OCI-LY3 (cell line): ENCODE measurements at regions not wholly inside any gene's neighbourhood (a gene's known extent, or its start where the extent isn't known, plus 50 kb on each side); places are given as distances from the start of the nearest gene placed in this dataset.
"Not testable (repeated sequence)": the region's sequence is repeated elsewhere in the genome, so short reads cannot be mapped to it uniquely, and the experiment has no call there.

Source experiments
- H2AFZ ChIP-seq: fragments of 200-600, 300-600 bp; shearing (Covaris generic); 2 replicates; pipeline ENCODE4 v1.6.0; 2014; ENCODE audit warnings: antibody characterized with exemption, low read depth, low read length
- H3K27ac ChIP-seq: fragments of 200-600, 300-600 bp; sonication (generic); 2 replicates; pipeline ENCODE4 v1.5.1; 2014; ENCODE audit warnings: mild to moderate bottlenecking, low read length, moderate library complexity, mixed read lengths
- H3K27me3 ChIP-seq: fragments of 200-600, 300-600 bp; sonication (generic); 2 replicates; pipeline ENCODE4 v1.6.1; 2014; ENCODE audit warnings: low read depth, low read length, mixed read lengths
- H3K36me3 ChIP-seq: fragments of 200-600, 300-600 bp; sonication (generic); replicated peaks from 2 replicates; pipeline ENCODE3; 2014; ENCODE audit warnings: low read depth, low read length, mixed read lengths
- H3K4me1 ChIP-seq: fragments of 300-600, 200-600 bp; sonication (generic); 2 replicates; pipeline ENCODE4 v1.6.1; 2014; ENCODE audit warnings: low read length, mixed read lengths
- H3K4me2 ChIP-seq: fragments of 200-600, 300-600 bp; sonication (generic); 2 replicates; pipeline ENCODE4 v1.6.1; 2014; ENCODE audit warnings: low read length, mixed read lengths
- H3K4me3 ChIP-seq: fragments of 300-600, 200-600 bp; sonication (generic); 2 replicates; pipeline ENCODE4 v1.5.1; 2014; ENCODE audit warnings: antibody characterized with exemption, mild to moderate bottlenecking, low read length, moderate library complexity
- H3K79me2 ChIP-seq: fragments of 300-600, 200-600 bp; shearing (Covaris generic); 2 replicates; pipeline ENCODE4 v1.6.1; 2014; ENCODE audit warnings: mild to moderate bottlenecking, low read length, mixed read lengths
- H3K9ac ChIP-seq: fragments of 300-600, 200-600 bp; shearing (Covaris generic); 2 replicates; pipeline ENCODE4 v1.6.0; 2014; ENCODE audit warnings: mild to moderate bottlenecking, low read length, moderate library complexity
- H3K9me3 ChIP-seq: fragments of 200-600, 300-600 bp; shearing (Covaris generic); 2 replicates; pipeline ENCODE4 v1.6.1; 2014; ENCODE audit warnings: low read length, mixed read lengths; ENCODE audit not compliant: insufficient read depth
- H4K20me1 ChIP-seq: fragments of 200-600, 300-600 bp; sonication (generic); 2 replicates; pipeline ENCODE4 v1.6.1; 2016; ENCODE audit warnings: low read length, mixed read lengths; ENCODE audit not compliant: insufficient read depth

- H3K4me3 ChIP-seq, H3K36me3 ChIP-seq, H3K27me3 ChIP-seq, H3K27ac ChIP-seq, H2AFZ ChIP-seq, H3K9me3 ChIP-seq, H4K20me1 ChIP-seq: not testable (repeated sequence)
- Histone ChIP-seq H3K79me2 (peaks cover 16% of the 10 kb centered on the region), H3K4me1 (peaks cover 42% of the 10 kb centered on the region), H3K4me2 (peak overlapping the region; percentile 48), H3K9ac (peak overlapping the region; percentile 24; the same call in 1 of the 2 replicates)
Measured at GRCh38 chr2:87476223-87476872, 271.5 kb upstream of the PLGLB2 start.

GRCh38 chr2:87476936-87477335 is 271.0 kb upstream of the PLGLB2 start:
- H2AFZ ChIP-seq, H3K27me3 ChIP-seq, H4K20me1 ChIP-seq, H3K36me3 ChIP-seq, H3K27ac ChIP-seq, H3K9me3 ChIP-seq, H3K4me3 ChIP-seq: not testable (repeated sequence)
- Histone ChIP-seq H3K4me2 (peak overlapping the region; percentile 48), H3K9ac (peak overlapping the region; percentile 24; the same call in 1 of the 2 replicates), H3K4me1 (peaks cover 37% of the 10 kb centered on the region), H3K79me2 (peaks cover 18% of the 10 kb centered on the region)

GRCh38 chr2:87477669-87478428 is 270.0 kb upstream of the PLGLB2 start:
- peaks cover 18% of the 10 kb centered on the region for H3K79me2 ChIP-seq
- H4K20me1 ChIP-seq, H3K27ac ChIP-seq, H3K9me3 ChIP-seq, H2AFZ ChIP-seq, H3K4me2 ChIP-seq, H3K27me3 ChIP-seq, H3K9ac ChIP-seq, H3K36me3 ChIP-seq, H3K4me3 ChIP-seq: not testable (repeated sequence)
- peaks cover 36% of the 10 kb centered on the region for H3K4me1 ChIP-seq

- peaks cover 31% of the 10 kb centered on the region for H3K4me1 ChIP-seq
- peaks cover 16% of the 10 kb centered on the region for H3K79me2 ChIP-seq
- not testable (repeated sequence) for H3K4me3 ChIP-seq, H3K9me3 ChIP-seq, H3K36me3 ChIP-seq, H3K4me2 ChIP-seq, H3K9ac ChIP-seq, H3K27ac ChIP-seq, H4K20me1 ChIP-seq, H3K27me3 ChIP-seq, H2AFZ ChIP-seq
Measured at GRCh38 chr2:87478911-87479310, 269.0 kb upstream of the PLGLB2 start.

- peaks cover 24% of the 10 kb centered on the region for H3K4me1 ChIP-seq
- H2AFZ ChIP-seq, H3K9ac ChIP-seq, H3K4me3 ChIP-seq, H4K20me1 ChIP-seq, H3K9me3 ChIP-seq, H3K4me2 ChIP-seq, H3K27ac ChIP-seq, H3K27me3 ChIP-seq, H3K36me3 ChIP-seq: not testable (repeated sequence)
- peaks cover 24% of the 10 kb centered on the region for H3K79me2 ChIP-seq
Measured at GRCh38 chr2:87483093-87483680, 264.7 kb upstream of the PLGLB2 start.

GRCh38 chr2:87484363-87484762 is 263.5 kb upstream of the PLGLB2 start:
- H3K9ac ChIP-seq, H3K4me2 ChIP-seq, H4K20me1 ChIP-seq, H2AFZ ChIP-seq, H3K9me3 ChIP-seq, H3K27me3 ChIP-seq, H3K27ac ChIP-seq, H3K36me3 ChIP-seq, H3K4me3 ChIP-seq: not testable (repeated sequence)
- Histone ChIP-seq H3K79me2 (peaks cover 30% of the 10 kb centered on the region), H3K4me1 (peaks cover 34% of the 10 kb centered on the region)

- not testable (repeated sequence) for H3K36me3 ChIP-seq, H3K4me3 ChIP-seq, H2AFZ ChIP-seq, H3K9me3 ChIP-seq, H4K20me1 ChIP-seq, H3K27me3 ChIP-seq, H3K9ac ChIP-seq
- Histone ChIP-seq H3K79me2 (peaks cover 26% of the 10 kb centered on the region), H3K4me2 (peak overlapping the region; percentile 41), H3K27ac (peak overlapping the region; percentile 23; the same call in 1 of the 2 replicates), H3K4me1 (peaks cover 34% of the 10 kb centered on the region)
Measured at GRCh38 chr2:87485455-87485854, 262.4 kb upstream of the PLGLB2 start.

- not testable (repeated sequence) for H2AFZ ChIP-seq, H3K36me3 ChIP-seq, H3K9me3 ChIP-seq, H3K27me3 ChIP-seq, H3K9ac ChIP-seq, H4K20me1 ChIP-seq
- Histone ChIP-seq H3K4me2 (peak overlapping the region; percentile 68), H3K79me2 (peaks cover 26% of the 10 kb centered on the region), H3K4me3 (0 out of 2 replicates have a peak overlapping the region, but pooled peaks have one; percentile 47), H3K27ac (peak overlapping the region; percentile 55; the same call in 1 of the 2 replicates), H3K4me1 (peaks cover 34% of the 10 kb centered on the region)
Measured at GRCh38 chr2:87485884-87486283, 262.0 kb upstream of the PLGLB2 start.

- H3K4me3 ChIP-seq: peak overlapping the region; percentile 47
- peaks cover 27% of the 10 kb centered on the region for H3K79me2 ChIP-seq
- not testable (repeated sequence) for H3K9me3 ChIP-seq, H3K27me3 ChIP-seq, H4K20me1 ChIP-seq, H3K36me3 ChIP-seq, H2AFZ ChIP-seq
- H3K27ac ChIP-seq: peak overlapping the region; percentile 55; the same call in 1 of the 2 replicates
- H3K9ac ChIP-seq: peak overlapping the region; percentile 60; the same call in 1 of the 2 replicates
- H3K4me2 ChIP-seq: peak overlapping the region; percentile 68
- peaks cover 34% of the 10 kb centered on the region for H3K4me1 ChIP-seq
Measured at GRCh38 chr2:87486413-87486812, 261.5 kb upstream of the PLGLB2 start.
